Body of pancreas (tissue), 4 donors: ENCODE measurements at regions not wholly inside any gene's neighbourhood (a gene's known extent, or its start where the extent isn't known, plus 50 kb on each side); places are given as distances from the start of the nearest gene placed in this dataset.

Experiments used
- CTCF ChIP-seq, 7 experiments: fragments of 450-650 bp in 4 of 7; fragments of 200-600 bp in 3 of 7; sonication (generic) in 3 of 7; IDR thresholded peaks; one replicate each; pipeline ENCODE4 v1.5.1; 2016 to 2019; ENCODE audit warnings: antibody characterized with exemption in 7 of 7
- POLR2A ChIP-seq, 3 donors: fragments of 450-650 bp; IDR thresholded peaks; one replicate each; pipeline ENCODE4 v1.6.1; 2016; ENCODE audit warnings: antibody characterized with exemption in 3 of 3, mild to moderate bottlenecking in 2 of 3

GRCh38 chr12:74776378-74776777, 238.7 kb downstream of the ATXN7L3B start:
- TF ChIP-seq CTCF (IDR thresholded peaks at IDR 0.05) (no peak), POLR2A (IDR thresholded peaks at IDR 0.05) (no peak)
